SK-N-MC (cell line): ENCODE measurements at regions not wholly inside any gene's neighbourhood (a gene's known extent, or its start where the extent isn't known, plus 50 kb on each side); places are given as distances from the start of the nearest gene placed in this dataset.

ENCODE experiments used
- DNase-seq: peaks from one replicate; pipeline ENCODE4 v3.0.0-alpha.2; 2011; ENCODE audit warnings: low read depth, low spot score
- H3K27ac ChIP-seq: fragments of 200-600 bp; sonication (generic); 2 replicates; pipeline ENCODE4 v1.5.1; 2016; ENCODE audit warnings: mixed run types
- H3K36me3 ChIP-seq: fragments of 200-600 bp; sonication (generic); 2 replicates; pipeline ENCODE4 v1.6.1; 2017; ENCODE audit warnings: antibody characterized with exemption, low read length, mixed read lengths; ENCODE audit not compliant: insufficient read depth
- H3K4me3 ChIP-seq: fragments of 200-600 bp; sonication (generic); 2 replicates; pipeline ENCODE4 v1.5.1; 2016
- H3K9ac ChIP-seq: fragments of 200-600 bp; sonication (generic); 2 replicates; pipeline ENCODE4 v1.8.0; 2017; ENCODE audit warnings: mixed run types, mixed read lengths; ENCODE audit not compliant: insufficient read length
- H3K9me3 ChIP-seq: fragments of 200-600 bp; sonication (generic); 2 replicates; pipeline ENCODE4 v1.6.1; 2017; ENCODE audit warnings: low read depth, mild to moderate bottlenecking, antibody characterized with exemption, low read length, moderate library complexity, mixed read lengths
- EZH2 ChIP-seq: fragments of 200-600 bp; sonication (generic); IDR thresholded peaks from one replicate; pipeline ENCODE4 v1.6.1; 2017; ENCODE audit warnings: antibody characterized with exemption
- FOXP2 ChIP-seq: optimal IDR thresholded peaks from 2 replicates; pipeline ENCODE3; 2011; ENCODE audit warnings: mild to moderate bottlenecking, moderate library complexity; ENCODE audit not compliant: insufficient read depth; ENCODE audit errors: extremely low read length, control extremely low read depth
- POLR2AphosphoS5 ChIP-seq: IDR thresholded peaks from 2 replicates; pipeline ENCODE4 v1.6.1; 2012; ENCODE audit warnings: mild to moderate bottlenecking, low read depth, low read length, borderline replicate concordance

GRCh38 chr6:149212206-149212605, 105.3 kb upstream of the TAB2 start:
- Histone ChIP-seq H3K9ac (no peak overlapping the region), H3K27ac (no peak overlapping the region), H3K9me3 (no peaks in the 10 kb centered on the region), H3K4me3 (no peak overlapping the region), H3K36me3 (no peaks in the 10 kb centered on the region)
- TF ChIP-seq FOXP2 (no peak), EZH2 (no peak), POLR2AphosphoS5 (no peak)
- no peak for DNase-seq

- H3K9ac ChIP-seq = no peak overlapping the region
- no peak overlapping the region for H3K4me3 ChIP-seq
- H3K9me3 ChIP-seq = no peaks in the 10 kb centered on the region
- no peak for DNase-seq
- no peaks in the 10 kb centered on the region for H3K36me3 ChIP-seq
- TF ChIP-seq FOXP2 (no peak), POLR2AphosphoS5 (no peak), EZH2 (no peak)
- no peak overlapping the region for H3K27ac ChIP-seq
Observed at GRCh38 chr6:149212892-149213801, 104.4 kb upstream of the TAB2 start.

- Histone ChIP-seq H3K9ac (no peak overlapping the region), H3K27ac (no peak overlapping the region), H3K4me3 (no peak overlapping the region), H3K36me3 (no peaks in the 10 kb centered on the region), H3K9me3 (no peaks in the 10 kb centered on the region)
- TF ChIP-seq EZH2 (no peak), POLR2AphosphoS5 (no peak), FOXP2 (no peak)
- no peak for DNase-seq
Observed at GRCh38 chr6:149213829-149214228, 103.7 kb upstream of the TAB2 start.

DNA sequence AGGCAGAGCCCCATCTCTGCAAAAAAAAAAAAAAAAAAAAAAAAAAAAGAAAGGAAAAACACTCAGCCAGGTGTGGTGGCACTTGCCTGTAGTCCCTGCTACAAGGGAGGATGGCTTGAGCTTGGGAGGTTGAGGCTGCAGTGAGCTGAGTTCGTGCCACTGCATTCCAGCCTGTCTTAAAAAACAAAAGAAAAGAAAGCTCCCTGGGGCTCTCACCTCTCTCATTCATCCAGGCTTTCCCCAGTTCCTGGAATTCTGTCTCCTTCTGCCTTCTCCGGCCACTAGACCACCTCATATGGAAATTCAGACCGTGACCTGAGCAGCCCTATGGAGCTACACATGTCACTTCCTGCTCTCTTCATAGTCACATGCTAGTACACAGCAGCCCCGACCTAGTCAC, 101.1 kb upstream of the TAB2 start:
- Histone ChIP-seq H3K9ac (no peak overlapping the region), H3K27ac (no peak overlapping the region), H3K36me3 (no peaks in the 10 kb centered on the region), H3K9me3 (no peaks in the 10 kb centered on the region), H3K4me3 (no peak overlapping the region)
- DNase-seq = no peak
- TF ChIP-seq FOXP2 (no peak), EZH2 (no peak), POLR2AphosphoS5 (no peak)

DNA sequence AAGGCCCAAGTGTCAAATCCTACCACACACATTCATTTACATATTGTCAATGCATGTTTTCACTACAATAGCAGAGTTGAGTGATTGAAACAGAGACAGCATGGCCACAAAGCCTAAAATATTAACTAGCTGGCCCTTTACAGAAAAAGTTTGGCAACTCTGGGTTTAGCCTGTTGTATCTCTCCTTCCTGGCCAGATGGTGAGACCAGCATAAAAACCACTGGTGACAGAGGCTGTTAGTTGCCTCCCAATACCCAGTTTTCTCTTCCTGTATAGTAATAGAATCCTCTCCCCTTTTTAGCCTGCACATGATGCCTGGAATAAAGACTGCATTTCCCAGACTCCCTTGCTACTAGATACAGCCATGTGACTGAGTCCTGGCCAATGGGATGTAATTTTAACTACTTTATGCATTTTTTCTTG, 100.0 kb upstream of the TAB2 start:
- no peak overlapping the region for H3K9ac ChIP-seq
- H3K27ac ChIP-seq = no peak overlapping the region
- no peak overlapping the region for H3K4me3 ChIP-seq
- no peak for TF ChIP-seq FOXP2
- TF ChIP-seq EZH2 = no peak
- no peak for TF ChIP-seq POLR2AphosphoS5
- H3K9me3 ChIP-seq = no peaks in the 10 kb centered on the region
- no peaks in the 10 kb centered on the region for H3K36me3 ChIP-seq
- DNase-seq = no peak

DNA sequence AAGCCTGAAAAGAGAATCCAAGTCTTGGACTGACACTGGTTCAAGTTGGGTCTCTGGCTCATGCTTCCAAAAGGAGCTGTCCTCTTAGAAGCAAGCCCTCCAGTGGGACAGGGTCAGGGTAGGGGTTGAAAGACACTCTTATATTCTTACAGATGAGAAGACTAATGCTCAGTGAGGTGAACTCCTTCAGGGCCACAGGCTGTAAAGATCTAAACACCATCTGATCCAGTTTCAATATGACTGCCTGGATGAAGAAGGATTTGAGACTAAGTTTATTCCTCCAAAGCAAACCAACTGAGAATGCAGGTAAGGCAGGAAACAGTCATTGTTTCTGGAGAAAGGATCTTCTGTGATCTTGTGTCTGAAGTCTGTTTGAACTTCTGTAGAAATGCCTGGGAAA, 99.0 kb upstream of the TAB2 start:
- Histone ChIP-seq H3K36me3 (no peaks in the 10 kb centered on the region), H3K9ac (no peak overlapping the region), H3K27ac (no peak overlapping the region), H3K4me3 (no peak overlapping the region), H3K9me3 (no peaks in the 10 kb centered on the region)
- no peak for DNase-seq
- TF ChIP-seq FOXP2 = no peak
- no peak for TF ChIP-seq POLR2AphosphoS5
- TF ChIP-seq EZH2 = no peak

- Histone ChIP-seq H3K9ac (no peak overlapping the region), H3K9me3 (no peaks in the 10 kb centered on the region), H3K4me3 (no peak overlapping the region), H3K27ac (no peak overlapping the region), H3K36me3 (no peaks in the 10 kb centered on the region)
- no peak for TF ChIP-seq EZH2
- TF ChIP-seq POLR2AphosphoS5 = no peak
- TF ChIP-seq FOXP2 = no peak
- no peak for DNase-seq
Observed at GRCh38 chr6:149218915-149219314, 98.6 kb upstream of the TAB2 start.

- Histone ChIP-seq H3K27ac (no peak overlapping the region), H3K4me3 (no peak overlapping the region), H3K9me3 (no peaks in the 10 kb centered on the region), H3K9ac (no peak overlapping the region), H3K36me3 (no peaks in the 10 kb centered on the region)
- TF ChIP-seq EZH2 = no peak
- TF ChIP-seq POLR2AphosphoS5 = no peak
- no peak for TF ChIP-seq FOXP2
- no peak for DNase-seq
Observed at GRCh38 chr6:149220882-149221773, 96.4 kb upstream of the TAB2 start.
